CD4-positive, alpha-beta memory T cell (primary cell): ENCODE measurements at regions not wholly inside any gene's neighbourhood (a gene's known extent, or its start where the extent isn't known, plus 50 kb on each side); places are given as distances from the start of the nearest gene placed in this dataset.

Experiments used
- CTCF ChIA-PET: fragments of 350-600 bp; sonication (Branson Sonifier 250); formaldehyde crosslinking; loops from one replicate; lab custom pipeline; 2021; ENCODE audit warnings: inconsistent platforms; ENCODE audit not compliant: partially characterized antibody; lab: Charles Lee
- POLR2A ChIA-PET: fragments of 350-600 bp; sonication (Branson Sonifier 250); formaldehyde crosslinking; loops from one replicate; lab custom pipeline; 2021; ENCODE audit not compliant: partially characterized antibody; lab: Charles Lee
- DNase-seq, 5 donors: peaks; one replicate each; pipeline versions ENCODE4 v3.0.0 to v3.0.0-alpha.2; 2020 to 2022; ENCODE audit warnings: mixed read lengths in 1 of 5
- H3K27ac ChIP-seq: one replicate; pipeline ENCODE4 v1.7.0; 2013; ENCODE audit warnings: low read depth, low read length
- H3K27me3 ChIP-seq: 2 replicates; pipeline ENCODE4 v1.7.0; 2013; ENCODE audit warnings: mild to moderate bottlenecking, low read length, moderate library complexity; ENCODE audit not compliant: insufficient read depth
- H3K36me3 ChIP-seq: 2 replicates; pipeline ENCODE4 v1.7.0; 2013; ENCODE audit warnings: mild to moderate bottlenecking, low read length, moderate library complexity; ENCODE audit not compliant: insufficient read depth
- H3K4me1 ChIP-seq: 2 replicates; pipeline ENCODE4 v1.7.0; 2013; ENCODE audit warnings: mild to moderate bottlenecking, low read length, moderate library complexity; ENCODE audit not compliant: insufficient read depth
- H3K4me3 ChIP-seq, 2 donors: one replicate each; pipeline ENCODE4 v1.7.0; 2013; ENCODE audit warnings: low read length in 2 of 2, mild to moderate bottlenecking in 1 of 2
- H3K9me3 ChIP-seq, 2 donors: one replicate each; pipeline ENCODE4 v1.7.0; 2013; ENCODE audit warnings: low read length in 2 of 2, control low read depth in 1 of 2; ENCODE audit not compliant: control insufficient read depth in 1 of 2
- H3K27ac Mint-ChIP-seq, 7 donors: one replicate each; pipeline ENCODE4 v1.8.0; 2020 to 2021; ENCODE audit warnings: mixed read lengths in 7 of 7, mild to moderate bottlenecking in 6 of 7, inconsistent platforms in 3 of 7, moderate library complexity in 3 of 7
- H3K27me3 Mint-ChIP-seq, 2 donors: one replicate each; pipeline ENCODE4 v1.8.0; 2020 to 2021; ENCODE audit warnings: mixed read lengths in 2 of 2
- H3K36me3 Mint-ChIP-seq, 2 donors: one replicate each; pipeline ENCODE4 v1.8.0; 2020 to 2021; ENCODE audit warnings: mixed read lengths in 2 of 2, inconsistent platforms in 1 of 2, mild to moderate bottlenecking in 1 of 2
- H3K4me1 Mint-ChIP-seq, 4 donors: one replicate each; pipeline ENCODE4 v1.8.0; 2020 to 2021; ENCODE audit warnings: mixed read lengths in 4 of 4, mild to moderate bottlenecking in 1 of 4
- H3K4me3 Mint-ChIP-seq, 8 donors: one replicate each; pipeline ENCODE4 v1.8.0; 2020 to 2021; ENCODE audit warnings: mixed read lengths in 8 of 8, mild to moderate bottlenecking in 7 of 8, moderate library complexity in 6 of 8, inconsistent platforms in 3 of 8
- H3K9me3 Mint-ChIP-seq, 8 donors: one replicate each; pipeline ENCODE4 v1.8.0; 2020 to 2021; ENCODE audit warnings: mixed read lengths in 8 of 8, mild to moderate bottlenecking in 5 of 8, inconsistent platforms in 3 of 8, moderate library complexity in 1 of 8
- intact Hi-C: fragments of 100-400 bp; cut with micrococcal nuclease; formaldehyde crosslinking; loops from one replicate; pipeline ENCODE4 v1.15.1; 2023

- Mint-ChIP-seq H3K9me3 (peaks cover 0 to 7% (median 4%) of the 10 kb centered on the region in 8 donors), H3K4me1 (no peaks in the 10 kb centered on the region), H3K4me3 (no peak overlapping the region), H3K27me3 (no peaks in the 10 kb centered on the region), H3K36me3 (no peaks in the 10 kb centered on the region), H3K27ac (no peak overlapping the region)
- intact Hi-C loops, result no loop called here
- ChIA-PET POLR2A (no interaction called here), CTCF (no interaction called here)
- Histone ChIP-seq H3K27ac (no peak overlapping the region), H3K36me3 (no peaks in the 10 kb centered on the region), H3K4me1 (no peaks in the 10 kb centered on the region), H3K9me3 (no peaks in the 10 kb centered on the region), H3K27me3 (no peaks in the 10 kb centered on the region), H3K4me3 (no peak overlapping the region)
- DNase-seq, result no peak
Observed at GRCh38 chr15:35910227-35910626, 364.3 kb upstream of the DPH6 start.

- Mint-ChIP-seq H3K27ac (no peak overlapping the region), H3K4me3 (no peak overlapping the region), H3K4me1 (no peaks in the 10 kb centered on the region), H3K27me3 (no peaks in the 10 kb centered on the region), H3K36me3 (no peaks in the 10 kb centered on the region), H3K9me3 (peaks cover 0 to 11% (median 4%) of the 10 kb centered on the region in 8 donors)
- Histone ChIP-seq H3K27ac (no peak overlapping the region), H3K9me3 (no peaks in the 10 kb centered on the region), H3K27me3 (no peaks in the 10 kb centered on the region), H3K4me3 (no peak overlapping the region), H3K36me3 (no peaks in the 10 kb centered on the region), H3K4me1 (no peaks in the 10 kb centered on the region)
- POLR2A ChIA-PET, result no interaction called here
- DNase-seq, result no peak
- CTCF ChIA-PET, result no interaction called here
- intact Hi-C loops, result no loop called here
Observed at GRCh38 chr15:35911052-35911777, 365.2 kb upstream of the DPH6 start.

DNA sequence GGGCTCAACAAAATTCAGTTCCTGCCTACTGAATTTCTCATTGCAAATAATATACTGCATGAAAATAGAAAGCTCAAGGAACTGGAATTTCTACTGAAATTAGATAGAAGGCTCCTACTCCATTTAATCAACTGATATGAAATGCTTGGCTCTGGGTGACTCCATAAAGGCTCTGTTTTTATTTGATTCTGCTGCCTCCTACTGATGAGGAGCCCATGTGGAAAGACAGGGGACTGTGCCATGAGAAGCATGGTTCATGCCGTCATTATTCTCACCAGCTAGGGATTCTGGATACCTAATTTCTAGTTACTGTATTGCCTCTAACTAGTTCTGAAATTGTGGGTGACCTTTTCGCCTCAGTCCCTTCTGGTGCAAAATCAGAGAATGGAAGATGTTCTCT lies 366.2 kb upstream of the DPH6 start:
- no peaks in the 10 kb centered on the region for H3K9me3 ChIP-seq
- Mint-ChIP-seq H3K9me3 (peaks cover 2 to 12% (median 4%) of the 10 kb centered on the region in 8 donors), H3K4me1 (no peaks in the 10 kb centered on the region), H3K4me3 (no peak overlapping the region), H3K27ac (no peak overlapping the region), H3K36me3 (no peaks in the 10 kb centered on the region), H3K27me3 (no peaks in the 10 kb centered on the region)
- ChIA-PET CTCF (no interaction called here), POLR2A (no interaction called here)
- intact Hi-C loops, result no loop called here
- H3K27ac ChIP-seq, result no peak overlapping the region
- H3K27me3 ChIP-seq, result no peaks in the 10 kb centered on the region
- no peak overlapping the region for H3K4me3 ChIP-seq
- no peaks in the 10 kb centered on the region for H3K36me3 ChIP-seq
- H3K4me1 ChIP-seq, result no peaks in the 10 kb centered on the region
- DNase-seq, result no peak

GRCh38 chr15:35914573-35914972 lies 368.6 kb upstream of the DPH6 start:
- DNase-seq, result no peak
- Histone ChIP-seq H3K27ac (no peak overlapping the region), H3K4me1 (no peaks in the 10 kb centered on the region), H3K36me3 (no peaks in the 10 kb centered on the region), H3K9me3 (peaks cover 0 to 4% of the 10 kb centered on the region in 2 donors), H3K27me3 (no peaks in the 10 kb centered on the region), H3K4me3 (no peak overlapping the region)
- CTCF ChIA-PET, result no interaction called here
- Mint-ChIP-seq H3K4me1 (no peaks in the 10 kb centered on the region), H3K9me3 (peaks cover 5 to 25% (median 7%) of the 10 kb centered on the region in 8 donors), H3K36me3 (no peaks in the 10 kb centered on the region), H3K27me3 (no peaks in the 10 kb centered on the region), H3K27ac (no peak overlapping the region), H3K4me3 (no peak overlapping the region)
- POLR2A ChIA-PET, result no interaction called here
- intact Hi-C loops, result no loop called here

- CTCF ChIA-PET, result no interaction called here
- H3K36me3 Mint-ChIP-seq, result no peaks in the 10 kb centered on the region
- no peak overlapping the region for H3K4me3 Mint-ChIP-seq
Observed at GRCh38 chr15:35921046-35921445, 375.1 kb upstream of the DPH6 start.

DNA sequence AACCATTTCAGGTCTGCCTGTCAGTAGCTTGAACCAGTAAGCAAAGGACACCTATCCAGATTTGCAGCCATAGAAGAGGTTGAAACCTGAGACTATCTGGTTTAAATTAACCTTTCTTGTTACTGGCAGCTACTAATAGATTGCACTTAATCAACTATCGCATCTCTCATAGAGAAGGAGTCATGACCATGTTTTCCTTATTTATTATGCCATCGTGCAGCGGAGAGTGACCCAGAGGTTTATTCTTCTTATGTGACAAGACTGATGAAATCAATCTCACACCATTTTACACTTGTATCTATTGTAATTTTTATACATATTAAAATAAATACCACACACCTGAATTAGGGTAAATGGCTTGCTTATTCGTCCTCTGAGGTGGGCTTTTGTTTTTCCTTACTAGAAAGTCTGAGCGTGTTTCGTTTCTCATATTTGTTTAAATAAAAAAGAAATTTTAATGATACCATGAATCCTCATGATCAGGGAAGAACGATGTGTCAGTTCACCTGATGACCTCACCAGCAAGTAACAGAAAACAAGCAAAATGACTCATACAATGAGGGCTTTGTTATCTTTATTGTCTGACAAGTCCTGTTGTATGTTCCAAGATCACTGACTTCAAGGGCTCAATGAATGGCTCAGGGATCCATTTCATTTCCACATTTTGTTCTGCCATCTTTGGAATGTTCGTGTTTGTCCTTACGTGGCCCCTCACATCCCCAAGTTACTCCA lies 379.5 kb upstream of the DPH6 start:
- no peak overlapping the region for H3K27ac ChIP-seq
- ChIA-PET POLR2A (no interaction called here), CTCF (no interaction called here)
- Mint-ChIP-seq H3K4me3 (no peak overlapping the region), H3K9me3 (peaks cover 0 to 3% (median 0%) of the 10 kb centered on the region in 8 donors), H3K4me1 (no peaks in the 10 kb centered on the region), H3K27ac (no peak overlapping the region), H3K27me3 (no peaks in the 10 kb centered on the region), H3K36me3 (no peaks in the 10 kb centered on the region)
- H3K4me1 ChIP-seq, result no peaks in the 10 kb centered on the region
- DNase-seq, result no peak
- intact Hi-C loops, result no loop called here
- no peaks in the 10 kb centered on the region for H3K36me3 ChIP-seq
- no peak overlapping the region for H3K4me3 ChIP-seq
- no peaks in the 10 kb centered on the region for H3K27me3 ChIP-seq
- no peaks in the 10 kb centered on the region for H3K9me3 ChIP-seq

More at GRCh38 chr15:35921046-35921445, 375.1 kb upstream of the DPH6 start:
- Histone ChIP-seq H3K27me3 (no peaks in the 10 kb centered on the region), H3K27ac (no peak overlapping the region), H3K4me1 (no peaks in the 10 kb centered on the region), H3K9me3 (peaks cover 0 to 4% of the 10 kb centered on the region in 2 donors), H3K36me3 (no peaks in the 10 kb centered on the region), H3K4me3 (no peak overlapping the region)
- intact Hi-C loops, result no loop called here
- H3K9me3 Mint-ChIP-seq, result peaks cover 0 to 15% (median 4%) of the 10 kb centered on the region in 8 donors
- POLR2A ChIA-PET, result no interaction called here
- no peaks in the 10 kb centered on the region for H3K27me3 Mint-ChIP-seq
- no peaks in the 10 kb centered on the region for H3K4me1 Mint-ChIP-seq
- no peak overlapping the region for H3K27ac Mint-ChIP-seq
- DNase-seq, result no peak

DNA sequence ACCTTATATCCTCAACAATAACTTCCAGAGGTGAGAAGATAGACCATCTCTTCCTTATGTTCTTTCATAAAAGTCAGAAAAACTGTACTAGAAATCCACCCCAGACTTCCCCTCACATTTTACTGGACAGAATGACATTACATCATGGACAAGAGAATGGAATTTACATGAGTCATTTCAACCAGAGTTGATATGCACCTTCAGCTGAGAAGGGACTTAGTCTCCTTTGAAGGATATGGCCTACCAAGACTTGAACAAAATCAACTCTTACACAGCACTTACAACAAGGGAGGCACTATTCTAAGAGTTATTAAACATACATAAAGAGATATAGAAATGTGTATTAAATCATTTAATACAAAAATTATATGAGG lies 380.0 kb upstream of the DPH6 start:
- no peak overlapping the region for H3K4me3 Mint-ChIP-seq

More for the DNA sequence above, 380.0 kb upstream of the DPH6 start:
- H3K27me3 ChIP-seq, result no peaks in the 10 kb centered on the region
- intact Hi-C loops, result no loop called here
- no peaks in the 10 kb centered on the region for H3K4me1 ChIP-seq
- Mint-ChIP-seq H3K9me3 (peaks cover 0 to 3% (median 0%) of the 10 kb centered on the region in 8 donors), H3K27ac (no peak overlapping the region), H3K27me3 (no peaks in the 10 kb centered on the region), H3K36me3 (no peaks in the 10 kb centered on the region), H3K4me1 (no peaks in the 10 kb centered on the region)
- ChIA-PET CTCF (no interaction called here), POLR2A (no interaction called here)
- H3K9me3 ChIP-seq, result no peaks in the 10 kb centered on the region
- no peak for DNase-seq
- H3K4me3 ChIP-seq, result no peak overlapping the region
- H3K27ac ChIP-seq, result no peak overlapping the region
- H3K36me3 ChIP-seq, result no peaks in the 10 kb centered on the region
